KG1 (cell line): ENCODE measurements at regions not wholly inside any gene's neighbourhood (a gene's known extent, or its start where the extent isn't known, plus 50 kb on each side); places are given as distances from the start of the nearest gene placed in this dataset.
"Not testable (repeated sequence)": the region's sequence is repeated elsewhere in the genome, so short reads cannot be mapped to it uniquely, and the experiment has no call there.

Experiments used
- DNase-seq: peaks from one replicate; lab custom pipeline; 2025; lab: John Stamatoyannopoulos, UW

DNA sequence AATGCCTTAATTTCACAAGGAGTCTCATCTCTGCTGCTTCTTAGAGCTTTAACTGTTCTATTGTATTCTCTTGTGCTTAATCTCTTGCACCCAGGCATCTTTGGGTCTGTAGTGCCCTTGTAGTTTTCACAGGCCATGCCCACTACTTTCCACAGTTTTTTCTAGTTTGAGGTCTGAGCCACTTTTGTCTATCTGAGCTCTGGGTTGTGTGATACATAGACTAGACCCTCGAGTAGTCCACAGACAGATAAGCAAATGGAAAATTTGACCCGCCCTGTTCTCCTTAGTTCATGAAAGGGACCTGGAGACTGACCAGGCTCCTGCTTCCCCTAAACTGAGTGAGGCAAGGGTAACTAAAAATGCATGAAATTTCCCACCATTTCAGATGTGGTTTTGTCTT is 466.8 kb upstream of the ZEB2 start:
- no peak for DNase-seq

DNA sequence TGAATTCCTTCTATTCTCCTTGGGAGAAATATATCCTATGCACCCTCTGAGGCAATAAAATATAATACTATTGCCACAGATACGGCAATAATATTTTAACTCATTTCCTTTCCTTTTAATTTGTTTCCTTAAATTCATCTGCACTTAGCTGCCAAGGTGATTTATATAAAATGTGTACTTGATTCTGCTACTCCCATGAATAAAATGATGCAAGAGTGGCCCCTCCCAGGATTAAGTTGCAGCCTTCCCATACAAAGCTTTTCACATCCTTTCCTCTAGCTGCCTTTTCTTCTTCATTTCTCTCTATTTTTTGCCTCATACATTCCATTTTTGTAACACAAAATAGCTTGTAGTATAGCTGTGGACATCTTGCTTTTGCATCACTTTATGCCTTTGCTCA is 464.1 kb upstream of the ZEB2 start:
- no peak for DNase-seq

GRCh38 chr2:144983107-144983506 is 463.2 kb upstream of the ZEB2 start:
- no peak for DNase-seq

GRCh38 chr2:144982481-144982880 is 462.6 kb upstream of the ZEB2 start:
- no peak for DNase-seq

- DNase-seq = no peak
Observed at GRCh38 chr2:144975881-144976280, 456.0 kb upstream of the ZEB2 start.

DNA sequence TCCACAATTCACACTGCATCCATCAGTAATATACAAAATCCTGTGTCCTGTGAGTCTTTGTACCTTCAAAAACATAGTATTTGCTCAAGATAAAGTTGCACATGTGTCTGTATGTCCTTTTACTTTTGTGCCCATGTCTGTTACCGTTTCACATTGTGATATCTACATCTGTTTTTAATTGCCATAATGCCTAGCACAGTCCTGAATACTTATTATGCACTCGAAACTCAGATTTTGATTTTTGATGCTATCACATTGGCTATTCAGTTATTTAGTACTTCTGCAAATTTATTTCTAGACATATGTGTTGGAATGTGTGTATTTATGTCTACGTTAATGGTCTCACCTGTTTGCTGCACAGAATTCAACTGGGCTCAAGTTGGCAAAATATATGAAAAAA is 452.8 kb upstream of the ZEB2 start:
- DNase-seq = no peak

- no peak for DNase-seq
Observed at GRCh38 chr2:144971786-144972335, 451.9 kb upstream of the ZEB2 start.

DNA sequence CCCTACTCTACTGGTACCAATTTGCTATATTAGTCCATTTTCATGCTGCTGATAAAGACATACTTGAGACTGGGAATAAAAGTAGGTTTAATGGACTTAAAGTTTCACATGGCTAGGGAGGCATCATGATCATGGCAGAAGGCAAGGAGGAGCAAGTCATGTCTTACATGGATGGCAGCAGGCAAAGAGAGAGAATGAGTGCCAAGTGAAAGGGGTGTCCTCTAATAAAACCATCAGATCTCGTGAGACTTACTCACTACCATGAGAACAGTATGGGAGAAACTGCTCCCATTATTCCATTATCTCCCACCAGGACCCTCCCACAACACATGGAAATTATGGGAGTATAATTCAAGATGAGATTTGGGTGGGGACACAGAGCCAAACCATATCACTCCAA is 450.5 kb upstream of the ZEB2 start:
- DNase-seq = not testable (repeated sequence)

DNA sequence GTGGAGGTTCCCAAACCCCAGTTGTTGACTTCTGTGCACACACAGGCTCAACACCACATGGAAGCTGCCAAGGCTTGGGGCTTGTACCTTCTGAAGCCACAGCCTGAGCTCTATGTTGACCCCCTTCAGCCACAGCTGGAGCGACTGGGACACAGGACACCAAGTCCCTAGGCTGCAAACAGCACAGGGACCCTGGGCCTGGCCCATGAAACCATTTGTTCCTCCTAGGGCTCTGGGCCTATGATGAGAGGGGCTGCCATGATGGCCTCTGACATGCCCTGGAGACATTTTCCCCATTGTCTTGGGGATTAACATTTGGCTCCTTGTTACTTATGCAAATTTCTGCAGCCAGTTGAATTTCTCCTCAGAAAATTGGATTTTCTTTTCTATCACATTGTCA is 449.6 kb upstream of the ZEB2 start:
- not testable (repeated sequence) for DNase-seq

DNA sequence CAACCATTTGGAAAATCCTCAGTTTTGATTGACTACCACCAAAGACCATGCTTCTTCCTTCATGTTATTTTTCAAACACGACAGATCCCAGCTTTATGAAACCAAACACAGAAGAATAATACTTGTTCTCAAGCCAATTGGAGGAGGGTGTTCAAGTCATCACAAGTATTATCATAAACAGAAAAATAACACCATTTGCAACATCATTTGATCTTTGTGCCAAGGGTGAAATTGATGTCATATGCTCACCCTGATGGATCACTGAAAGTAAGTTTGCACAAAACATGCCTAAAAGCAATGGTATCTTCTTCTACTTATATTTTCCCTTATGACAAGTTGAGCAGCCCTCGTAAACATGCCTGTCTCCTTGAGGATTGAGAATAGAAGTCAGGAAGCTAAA is 448.0 kb upstream of the ZEB2 start:
- no peak for DNase-seq

- DNase-seq = no peak
Observed at GRCh38 chr2:144965172-144965571, 445.3 kb upstream of the ZEB2 start.

DNA sequence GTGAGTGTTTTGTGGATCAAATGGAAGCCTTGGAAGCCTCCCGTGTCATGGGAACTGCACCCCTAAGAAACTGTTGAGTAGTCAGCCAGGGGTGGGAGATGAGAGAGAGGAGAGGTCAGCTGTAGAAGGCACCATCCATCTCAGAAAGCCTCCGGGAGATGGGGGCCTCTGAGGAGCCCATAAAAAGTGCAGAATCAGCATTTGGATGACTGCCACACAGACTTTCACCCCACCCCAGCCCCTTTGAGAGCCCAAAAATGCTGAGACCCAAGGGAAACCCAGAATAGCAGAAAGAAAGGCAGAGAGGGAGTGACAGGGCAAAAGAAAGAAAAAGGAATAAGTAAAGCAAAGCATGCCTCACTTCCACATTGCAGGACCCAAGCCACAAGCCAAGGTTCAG is 443.1 kb upstream of the ZEB2 start:
- DNase-seq = no peak

DNA sequence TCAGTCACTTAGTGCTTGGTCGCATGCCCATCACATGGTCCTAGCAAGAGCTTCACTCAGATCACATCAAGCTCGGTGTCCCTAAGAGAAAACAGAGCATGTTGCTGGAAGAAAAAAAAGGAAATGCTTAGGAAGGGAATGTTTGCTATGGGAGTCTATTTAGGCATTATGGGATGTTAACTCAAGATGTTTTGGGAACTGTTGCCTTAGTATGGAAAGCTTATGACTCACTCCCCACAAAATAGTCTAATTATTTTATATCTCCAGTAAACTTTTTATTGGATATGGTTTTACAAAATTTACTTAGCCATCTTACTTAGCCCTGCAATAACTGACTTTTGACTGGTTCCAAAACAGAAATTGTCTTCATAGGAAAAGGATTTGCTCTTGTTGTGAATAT is 439.5 kb upstream of the ZEB2 start:
- DNase-seq = no peak

- no peak for DNase-seq
Observed at GRCh38 chr2:144950899-144951560, 431.1 kb upstream of the ZEB2 start.

DNA sequence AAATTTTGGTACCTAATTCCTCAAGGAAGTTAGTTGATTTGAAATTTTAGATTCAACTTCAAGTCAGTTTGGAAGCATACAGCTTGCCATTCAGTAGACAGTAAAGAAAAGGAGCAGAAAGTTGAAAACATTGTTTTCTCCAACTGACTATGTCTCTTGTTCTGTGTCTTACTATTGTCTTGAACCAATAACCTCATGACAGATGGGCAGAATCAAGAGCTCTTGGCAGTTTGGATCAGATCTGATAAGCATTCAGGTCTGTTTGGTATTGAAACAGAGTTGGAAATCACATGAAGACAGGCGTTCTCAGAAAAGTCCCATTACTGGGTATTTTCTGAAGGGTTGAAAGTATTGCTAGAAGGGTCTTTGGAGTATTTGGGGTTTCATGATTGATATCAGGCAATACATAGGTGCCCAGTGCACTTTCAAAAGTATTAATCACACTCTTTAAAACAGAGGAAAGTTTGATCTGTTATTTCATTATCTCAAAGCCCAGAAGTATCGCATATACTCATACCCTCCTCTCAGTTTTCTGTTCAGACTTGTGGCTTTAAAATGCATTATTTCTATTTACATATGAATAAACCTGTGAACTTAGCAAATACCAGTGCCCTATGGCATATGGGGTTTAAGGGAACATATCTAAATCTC is 428.4 kb upstream of the ZEB2 start:
- DNase-seq = no peak

- no peak for DNase-seq
Observed at GRCh38 chr2:144947709-144948037, 427.8 kb upstream of the ZEB2 start.

- DNase-seq = no peak
Observed at GRCh38 chr2:144946263-144946662, 426.3 kb upstream of the ZEB2 start.

DNA sequence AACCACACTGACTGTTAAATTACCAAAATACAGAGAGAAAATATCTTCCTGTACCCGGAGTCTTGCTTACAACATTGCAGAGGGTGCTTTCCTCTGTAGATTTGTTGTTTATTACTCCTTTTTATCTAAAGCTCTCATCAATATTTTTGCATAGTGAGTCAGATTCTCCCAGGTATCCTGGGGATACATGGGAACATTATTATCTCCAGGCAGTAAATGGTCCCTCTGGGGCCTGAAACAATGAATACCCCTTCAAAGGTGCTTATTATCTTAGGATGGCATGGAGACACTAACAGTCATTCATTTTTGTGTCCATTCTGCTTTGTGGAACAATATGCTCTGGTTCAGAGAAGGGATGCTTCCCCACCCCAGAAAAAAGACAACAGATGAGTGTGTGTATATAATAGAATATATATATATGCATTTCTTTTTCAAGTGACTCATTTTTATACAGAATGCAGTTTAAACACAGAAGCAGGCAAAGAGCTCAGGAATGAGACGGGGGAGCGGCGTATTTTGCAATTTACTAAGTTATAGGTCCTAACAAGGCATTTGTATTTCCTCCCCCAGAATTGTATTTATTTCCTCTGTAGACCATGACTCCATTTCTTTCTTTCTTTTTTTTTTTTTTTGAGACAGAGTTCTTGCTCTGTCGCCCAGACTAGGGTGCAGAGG is 424.8 kb upstream of the ZEB2 start:
- DNase-seq = no peak

DNA sequence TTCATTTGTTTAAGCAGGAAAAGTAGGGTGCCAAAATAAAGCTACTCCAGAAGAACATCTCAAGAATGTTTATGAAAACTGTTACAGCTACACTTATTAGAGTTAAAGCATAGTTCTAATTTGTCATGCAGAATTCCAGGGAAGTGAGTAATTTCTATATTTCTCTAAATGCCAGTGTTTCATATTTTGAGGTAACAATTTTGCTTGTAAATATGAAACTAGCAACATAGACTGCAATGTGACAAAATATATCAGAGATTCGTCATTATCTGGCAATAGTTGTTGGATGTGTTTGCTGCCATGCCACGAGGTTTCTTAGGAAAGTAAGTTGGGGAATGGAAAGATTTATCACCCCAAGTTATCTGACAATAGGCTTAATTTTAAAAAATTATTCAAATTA is 424.1 kb upstream of the ZEB2 start:
- DNase-seq = no peak

DNA sequence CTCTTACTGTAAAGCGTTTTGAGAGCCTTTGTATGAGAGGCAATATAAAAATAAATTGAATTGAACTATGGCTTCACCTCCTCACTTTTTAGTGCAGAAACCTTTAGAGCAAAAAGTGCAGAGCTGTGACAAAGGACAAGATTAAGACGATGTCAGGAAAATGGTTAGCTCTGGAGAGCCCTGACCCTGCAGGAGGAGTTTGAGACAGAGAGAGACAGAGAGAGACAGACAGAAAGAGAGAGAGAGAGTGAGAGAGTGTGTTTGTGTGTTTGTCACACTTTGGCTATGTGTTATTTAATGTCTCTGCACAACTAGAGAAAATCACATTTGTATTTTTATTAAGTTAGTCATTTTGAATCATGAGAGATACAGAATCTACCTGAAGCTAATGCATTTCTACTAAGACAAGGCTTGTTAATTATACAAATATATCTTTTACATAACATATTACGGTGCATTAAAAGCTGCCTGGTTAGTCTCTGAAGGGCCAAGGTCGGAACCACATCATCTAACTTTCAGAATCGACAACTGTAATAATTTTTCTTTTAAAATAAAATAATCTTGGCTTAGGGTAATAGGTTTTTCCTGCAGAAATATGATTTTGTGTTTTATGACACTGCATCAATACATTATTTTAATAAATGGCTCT is 423.5 kb upstream of the ZEB2 start:
- DNase-seq = no peak

DNA sequence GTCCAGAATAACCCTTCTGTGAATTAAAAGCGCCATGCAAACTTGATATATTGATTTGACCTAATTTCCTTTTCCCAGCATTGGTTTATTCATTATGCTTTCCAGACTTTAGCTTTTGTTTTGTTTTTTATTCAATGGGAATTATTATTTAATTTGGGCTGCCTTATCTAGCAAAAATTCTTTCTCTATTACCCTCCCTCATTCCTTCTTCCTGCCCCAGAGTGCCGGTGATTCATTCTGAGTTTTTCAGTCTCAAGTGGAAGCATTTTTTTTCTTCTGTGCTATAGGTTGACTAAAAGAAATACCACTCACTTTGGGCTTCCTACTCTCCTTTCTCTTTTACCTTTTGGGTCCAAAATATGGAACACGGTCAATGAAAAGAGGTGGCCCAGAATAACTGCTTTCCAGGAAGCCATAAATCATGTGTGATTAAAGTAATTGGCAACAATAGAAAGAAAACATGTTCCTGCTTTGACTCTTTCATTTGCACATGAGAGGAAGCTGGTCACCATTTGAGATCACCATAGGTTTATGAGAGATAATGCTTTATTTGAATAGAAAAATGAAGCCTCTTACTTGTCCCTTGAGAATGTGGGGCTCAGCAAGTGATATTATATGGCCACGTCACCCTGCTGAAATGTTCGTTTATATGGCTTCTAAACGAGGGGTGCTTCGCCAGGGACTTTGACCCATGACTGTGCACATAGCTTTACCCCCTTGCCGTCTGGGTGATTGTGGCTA is 422.8 kb upstream of the ZEB2 start:
- DNase-seq = no peak
